ENCODE measurements at regions not wholly inside any gene's neighbourhood (a gene's known extent, or its start where the extent isn't known, plus 50 kb on each side); places are given as distances from the start of the nearest gene placed in this dataset.

DNA sequence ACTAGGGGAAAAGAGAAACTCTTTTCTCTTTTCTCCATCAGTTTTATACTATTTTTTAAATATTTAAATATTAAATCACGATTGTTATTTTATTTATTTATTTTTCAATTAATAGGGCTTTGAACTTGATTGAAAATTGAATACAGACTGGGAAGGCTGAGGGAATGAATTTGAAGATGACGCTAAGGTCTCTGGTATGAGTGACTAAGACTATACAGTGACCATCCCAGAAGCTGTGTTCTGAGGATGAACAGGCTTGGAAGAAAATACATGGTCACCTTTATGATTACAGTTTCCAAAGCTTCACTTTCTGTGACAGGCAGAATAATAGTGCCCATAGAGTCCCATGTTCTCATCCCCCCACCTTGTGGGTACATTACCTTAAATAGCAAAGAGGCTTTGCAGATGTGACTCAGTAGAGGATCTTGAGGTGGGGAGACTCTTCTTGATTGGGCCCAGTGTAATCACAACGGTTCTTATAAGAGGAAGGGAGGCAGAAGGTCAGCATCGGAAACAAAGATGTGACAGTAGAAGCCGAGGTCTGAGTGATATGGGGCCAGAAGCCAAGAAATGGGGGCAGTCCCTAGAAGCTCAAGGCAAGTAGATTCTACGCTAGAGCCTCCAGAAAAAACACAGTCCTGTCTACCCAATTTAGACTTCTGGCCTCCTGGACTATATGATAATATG lies 51.0 kb upstream of the LPP start:
- no peak for DNase-seq (ENCODE audit: low spot score)

DNA sequence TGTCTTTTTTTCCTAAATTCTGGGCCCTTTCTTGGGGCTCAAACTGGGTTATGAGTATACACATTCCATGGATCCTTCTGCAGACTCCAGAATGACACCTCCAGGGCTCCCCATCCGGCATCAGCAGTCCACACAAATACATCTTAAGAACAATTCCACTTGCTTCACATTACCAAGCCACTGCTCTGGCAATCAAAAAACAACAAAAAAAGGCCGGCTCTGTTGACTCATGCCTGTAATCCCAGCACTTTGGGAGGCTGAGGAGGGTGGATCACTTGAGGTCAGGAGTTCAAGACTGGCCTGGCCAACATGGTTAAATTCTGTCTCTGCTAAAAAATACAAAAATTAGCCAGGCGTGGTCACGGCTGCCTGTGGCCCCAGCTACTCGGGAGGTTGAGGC lies 49.9 kb upstream of the LPP start:
- DNase-seq (ENCODE audit: low spot score): no peak
